Loucy (cell line): ENCODE measurements at regions not wholly inside any gene's neighbourhood (a gene's known extent, or its start where the extent isn't known, plus 50 kb on each side); places are given as distances from the start of the nearest gene placed in this dataset.

ENCODE experiments used
- EZH2phosphoT487 ChIP-seq: fragments of 200-600 bp; IDR thresholded peaks from 2 replicates; pipeline ENCODE4 v1.6.1; 2018; ENCODE audit warnings: antibody characterized with exemption, mild to moderate bottlenecking, moderate library complexity, borderline replicate concordance
- TF ChIP-seq, protein P1 (sequence below): fragments of 200-600 bp; sonication (generic); conservative IDR thresholded peaks from 2 replicates; pipeline ENCODE4 v1.5.1; 2014; ENCODE audit warnings: mild to moderate bottlenecking, antibody characterized with exemption, low read length

DNA sequence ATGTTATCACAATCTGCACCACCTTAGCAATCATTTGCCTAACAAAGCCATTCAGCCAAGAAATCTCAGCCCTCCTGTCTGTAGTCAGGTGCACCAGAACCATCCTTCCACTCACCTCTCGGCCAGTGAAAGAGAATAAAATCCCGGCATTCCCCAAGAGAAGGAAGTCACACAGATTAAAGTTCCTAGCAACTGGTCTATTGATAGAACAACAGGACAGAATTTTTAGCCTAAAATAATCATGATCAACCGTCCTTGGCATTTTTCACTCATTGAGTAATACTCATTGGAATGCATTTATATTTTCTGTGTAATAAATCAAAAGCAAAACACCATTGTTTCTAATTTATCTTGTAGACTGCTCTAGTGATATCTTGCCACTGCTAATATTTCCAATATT is 85.7 kb upstream of the CDH4 start:
- TF ChIP-seq, protein P1, sequence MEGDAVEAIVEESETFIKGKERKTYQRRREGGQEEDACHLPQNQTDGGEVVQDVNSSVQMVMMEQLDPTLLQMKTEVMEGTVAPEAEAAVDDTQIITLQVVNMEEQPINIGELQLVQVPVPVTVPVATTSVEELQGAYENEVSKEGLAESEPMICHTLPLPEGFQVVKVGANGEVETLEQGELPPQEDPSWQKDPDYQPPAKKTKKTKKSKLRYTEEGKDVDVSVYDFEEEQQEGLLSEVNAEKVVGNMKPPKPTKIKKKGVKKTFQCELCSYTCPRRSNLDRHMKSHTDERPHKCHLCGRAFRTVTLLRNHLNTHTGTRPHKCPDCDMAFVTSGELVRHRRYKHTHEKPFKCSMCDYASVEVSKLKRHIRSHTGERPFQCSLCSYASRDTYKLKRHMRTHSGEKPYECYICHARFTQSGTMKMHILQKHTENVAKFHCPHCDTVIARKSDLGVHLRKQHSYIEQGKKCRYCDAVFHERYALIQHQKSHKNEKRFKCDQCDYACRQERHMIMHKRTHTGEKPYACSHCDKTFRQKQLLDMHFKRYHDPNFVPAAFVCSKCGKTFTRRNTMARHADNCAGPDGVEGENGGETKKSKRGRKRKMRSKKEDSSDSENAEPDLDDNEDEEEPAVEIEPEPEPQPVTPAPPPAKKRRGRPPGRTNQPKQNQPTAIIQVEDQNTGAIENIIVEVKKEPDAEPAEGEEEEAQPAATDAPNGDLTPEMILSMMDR = no peak
- no peak for TF ChIP-seq EZH2phosphoT487
